Retinal pigment epithelial cell (primary cell): ENCODE measurements at regions not wholly inside any gene's neighbourhood (a gene's known extent, or its start where the extent isn't known, plus 50 kb on each side); places are given as distances from the start of the nearest gene placed in this dataset.

ENCODE experiments used
- DNase-seq: peaks from one replicate; pipeline ENCODE4 v3.0.0-alpha.2; 2010; ENCODE audit warnings: low read depth
- H3K4me3 ChIP-seq: 2 replicates; pipeline ENCODE4 v1.5.1; 2011; ENCODE audit warnings: mild to moderate bottlenecking, low read length, control low read depth, moderate library complexity
- TF ChIP-seq, protein P1 (sequence below): conservative IDR thresholded peaks from 2 replicates; pipeline ENCODE4 v1.5.1; 2011; ENCODE audit warnings: low read depth, low read length, control low read depth, inconsistent platforms

DNA sequence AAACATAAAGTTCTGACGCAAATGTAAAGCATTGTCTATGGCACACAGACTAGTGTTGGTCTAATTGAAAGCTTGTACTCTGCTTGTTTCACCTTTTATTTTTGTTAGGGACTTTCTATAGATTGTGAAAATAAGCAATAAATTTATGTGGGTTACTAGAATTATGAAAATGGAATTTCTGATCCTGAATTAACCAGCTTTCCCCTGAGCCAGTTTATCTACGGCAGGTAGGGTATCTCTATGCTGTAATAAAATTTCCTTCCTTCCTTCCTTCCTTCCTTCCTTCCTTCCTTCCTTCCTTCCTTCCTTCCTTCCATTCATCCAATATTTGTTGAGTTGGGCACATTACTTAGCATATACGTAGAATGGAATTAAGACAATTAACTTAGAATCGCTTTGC lies 362.6 kb upstream of the SPRED2 start:
- DNase-seq = no peak
- no peak overlapping the region for H3K4me3 ChIP-seq
- TF ChIP-seq, protein P1, sequence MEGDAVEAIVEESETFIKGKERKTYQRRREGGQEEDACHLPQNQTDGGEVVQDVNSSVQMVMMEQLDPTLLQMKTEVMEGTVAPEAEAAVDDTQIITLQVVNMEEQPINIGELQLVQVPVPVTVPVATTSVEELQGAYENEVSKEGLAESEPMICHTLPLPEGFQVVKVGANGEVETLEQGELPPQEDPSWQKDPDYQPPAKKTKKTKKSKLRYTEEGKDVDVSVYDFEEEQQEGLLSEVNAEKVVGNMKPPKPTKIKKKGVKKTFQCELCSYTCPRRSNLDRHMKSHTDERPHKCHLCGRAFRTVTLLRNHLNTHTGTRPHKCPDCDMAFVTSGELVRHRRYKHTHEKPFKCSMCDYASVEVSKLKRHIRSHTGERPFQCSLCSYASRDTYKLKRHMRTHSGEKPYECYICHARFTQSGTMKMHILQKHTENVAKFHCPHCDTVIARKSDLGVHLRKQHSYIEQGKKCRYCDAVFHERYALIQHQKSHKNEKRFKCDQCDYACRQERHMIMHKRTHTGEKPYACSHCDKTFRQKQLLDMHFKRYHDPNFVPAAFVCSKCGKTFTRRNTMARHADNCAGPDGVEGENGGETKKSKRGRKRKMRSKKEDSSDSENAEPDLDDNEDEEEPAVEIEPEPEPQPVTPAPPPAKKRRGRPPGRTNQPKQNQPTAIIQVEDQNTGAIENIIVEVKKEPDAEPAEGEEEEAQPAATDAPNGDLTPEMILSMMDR = no peak

DNA sequence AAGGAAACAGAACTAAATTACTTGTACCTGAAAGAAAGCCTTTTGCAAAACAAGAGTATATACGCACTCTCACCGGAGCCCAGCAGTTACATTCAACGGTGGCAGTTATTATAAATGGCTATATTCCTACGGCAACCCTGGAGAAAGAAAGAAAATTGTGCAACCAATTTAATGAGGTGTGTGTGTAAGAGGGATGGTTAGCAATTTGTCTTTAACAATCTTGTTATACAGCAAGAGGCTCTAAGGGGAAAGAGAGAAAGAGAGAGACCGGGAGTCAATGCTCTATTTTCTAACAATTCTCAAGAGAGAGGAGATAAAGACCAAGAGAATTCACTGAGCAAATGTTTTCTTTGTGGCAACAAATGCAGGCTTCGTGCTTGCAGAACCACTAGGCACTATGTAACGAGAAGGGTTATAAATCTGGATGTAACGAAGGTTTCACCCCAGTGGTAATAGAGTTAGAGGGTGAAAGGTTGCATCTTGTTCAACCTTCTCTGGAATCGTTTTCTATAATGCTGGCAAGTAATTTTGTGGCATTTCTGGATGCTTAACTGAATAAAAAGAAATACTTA lies 359.1 kb upstream of the SPRED2 start:
- H3K4me3 ChIP-seq = no peak overlapping the region
- TF ChIP-seq, protein P1 = no peak
- no peak for DNase-seq

DNA sequence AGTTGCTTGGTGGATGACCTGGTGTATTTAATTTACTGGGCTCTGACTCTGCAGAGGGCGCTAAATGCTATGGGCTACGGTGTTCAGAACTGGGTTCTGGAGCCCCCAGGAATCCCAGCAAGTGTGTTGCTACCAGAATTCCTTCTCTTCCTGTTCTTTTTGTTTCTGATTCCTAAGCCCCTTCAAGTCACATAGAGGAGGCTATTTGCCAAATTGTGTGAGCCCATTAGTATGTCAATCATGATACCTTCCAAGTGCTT lies 358.2 kb upstream of the SPRED2 start:
- no peak for DNase-seq
- no peak overlapping the region for H3K4me3 ChIP-seq
- TF ChIP-seq, protein P1 = no peak

GRCh38 chr2:65789923-65790675 lies 357.7 kb upstream of the SPRED2 start:
- H3K4me3 ChIP-seq = no peak overlapping the region
- DNase-seq = no peak
- TF ChIP-seq, protein P1 = no peak

- DNase-seq = no peak
- H3K4me3 ChIP-seq = no peak overlapping the region
- TF ChIP-seq, protein P1 = no peak
Measured at GRCh38 chr2:65788556-65788955, 356.2 kb upstream of the SPRED2 start.

DNA sequence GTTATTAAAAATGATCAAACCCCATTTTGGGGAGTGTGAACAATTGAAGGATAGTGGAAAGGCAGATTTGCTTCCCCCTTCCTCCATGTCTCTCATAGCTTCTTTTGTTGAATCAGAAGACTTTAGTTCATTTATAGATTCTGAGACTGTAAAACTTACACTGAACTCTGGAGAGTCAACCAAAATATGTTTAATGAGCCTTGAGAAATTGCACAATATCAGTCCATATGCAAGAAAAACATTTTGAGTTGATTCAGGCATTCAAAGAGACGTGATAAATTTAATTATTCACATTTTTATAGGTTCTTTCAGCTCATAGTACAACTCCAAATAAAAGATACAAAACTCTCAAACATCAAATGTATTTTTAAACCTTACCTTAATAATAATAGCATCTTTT lies 354.4 kb upstream of the SPRED2 start:
- TF ChIP-seq, protein P1 = no peak
- no peak for DNase-seq
- H3K4me3 ChIP-seq = no peak overlapping the region

- TF ChIP-seq, protein P1 = no peak
- no peak overlapping the region for H3K4me3 ChIP-seq
- no peak for DNase-seq
Measured at GRCh38 chr2:65786007-65786717, 353.8 kb upstream of the SPRED2 start.
